ENCODE measurements at regions not wholly inside any gene's neighbourhood (a gene's known extent, or its start where the extent isn't known, plus 50 kb on each side); places are given as distances from the start of the nearest gene placed in this dataset.

GRCh38 chr14:21923820-21924219 lies 250.2 kb upstream of the OR4E1 start (continued):
- no peak for TF ChIP-seq EZH2phosphoT487 (IDR thresholded peaks at IDR 0.05; ENCODE audit: borderline replicate concordance)
- no peak for TF ChIP-seq ELF1 (IDR thresholded peaks at IDR 0.05; ENCODE audit: borderline replicate concordance, low read depth)
- TF ChIP-seq CEBPB (IDR thresholded peaks at IDR 0.05; ENCODE audit: low read depth) = no peak
- TF ChIP-seq POLR2AphosphoS5 (IDR thresholded peaks at IDR 0.05; ENCODE audit: low read depth, low read length) = no peak
- no peak for TF ChIP-seq REST (IDR thresholded peaks at IDR 0.05; ENCODE audit: low read depth)

GRCh38 chr14:21921453-21921852 lies 247.8 kb upstream of the OR4E1 start:
- intact Hi-C loops (cut with micrococcal nuclease) = no loop called here
- no peak overlapping the region for H3K27ac ChIP-seq (ENCODE audit: low read depth, low read length)
- no TSS peak for BruUV-seq (replicated peaks)
- TF ChIP-seq SP1 (IDR thresholded peaks at IDR 0.05; ENCODE audit: low read depth) (no peak), EZH2 (IDR thresholded peaks at IDR 0.05) (no peak), JUND (IDR thresholded peaks at IDR 0.05) (no peak), POLR2AphosphoS5 (IDR thresholded peaks at IDR 0.05; ENCODE audit: low read depth, low read length) (no peak), SRF (IDR thresholded peaks at IDR 0.05; ENCODE audit: low read depth) (no peak), ZBTB33 (IDR thresholded peaks at IDR 0.05; ENCODE audit: extremely low read depth, insufficient replicate concordance, low read length) (no peak), REST (IDR thresholded peaks at IDR 0.05; ENCODE audit: low read depth) (no peak), POLR2A (IDR thresholded peaks at IDR 0.05; ENCODE audit: borderline replicate concordance, extremely low read depth, insufficient read depth, insufficient read length) (no peak), SIN3A (IDR thresholded peaks at IDR 0.05; ENCODE audit: low read depth) (no peak), ZNF274 (IDR thresholded peaks at IDR 0.05; ENCODE audit: low read depth, low read length) (no peak), EGR1 (IDR thresholded peaks at IDR 0.05; ENCODE audit: low read depth) (no peak), ZFX (IDR thresholded peaks at IDR 0.05) (no peak), YY1 (IDR thresholded peaks at IDR 0.05; ENCODE audit: extremely low read depth, insufficient replicate concordance, low read depth, low read length) (no peak), EZH2phosphoT487 (IDR thresholded peaks at IDR 0.05; ENCODE audit: borderline replicate concordance) (no peak)
- TF ChIP-seq, protein P1, sequence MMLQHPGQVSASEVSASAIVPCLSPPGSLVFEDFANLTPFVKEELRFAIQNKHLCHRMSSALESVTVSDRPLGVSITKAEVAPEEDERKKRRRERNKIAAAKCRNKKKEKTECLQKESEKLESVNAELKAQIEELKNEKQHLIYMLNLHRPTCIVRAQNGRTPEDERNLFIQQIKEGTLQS (IDR thresholded peaks at IDR 0.05) = no peak

More at GRCh38 chr14:21921453-21921852, 247.8 kb upstream of the OR4E1 start:
- Histone ChIP-seq H3K27me3 (ENCODE audit: insufficient read depth, low read length) (peaks cover 14% of the 10 kb centered on the region), H3K4me2 (ENCODE audit: low read length) (no peak overlapping the region), H3K79me2 (ENCODE audit: insufficient read depth, low read length) (no peaks in the 10 kb centered on the region), H3K9me3 (ENCODE audit: control insufficient read depth in 1 of 2, insufficient read depth in 1 of 2, low read depth in 1 of 2, low read length in 2 of 2) (no peaks in the 10 kb centered on the region), H3K9ac (ENCODE audit: low read length) (no peak overlapping the region), H2AFZ (ENCODE audit: low read depth, low read length, poor library complexity, severe bottlenecking) (no peak overlapping the region), H4K20me1 (ENCODE audit: insufficient read depth) (no peaks in the 10 kb centered on the region), H3K4me3 (replicated peaks in 1 of 2; ENCODE audit: low read depth in 1 of 2, low read length in 2 of 2) (no peak overlapping the region), H3K4me1 (ENCODE audit: control insufficient read depth in 1 of 2, insufficient read depth in 2 of 2, low read length in 2 of 2) (no peaks in the 10 kb centered on the region), H3K36me3 (ENCODE audit: control insufficient read depth in 1 of 2, insufficient read depth in 2 of 2, low read length in 2 of 2) (no peaks in the 10 kb centered on the region), H3K9me2 (ENCODE audit: insufficient read depth) (no peaks in the 10 kb centered on the region)
- ChIA-PET RAD21 (ENCODE audit: low non-redundant PET in 1 of 2, low total read pairs in 2 of 2, uncharacterized antibody in 2 of 2, unreplicated experiment in 2 of 2) (no interaction called here), POLR2A (no interaction called here), CTCF (interaction anchor here (1.2 to 3.0 kb wide), 2 partner anchors 12 to 57 kb away, joined by 3 to 9 read pairs; no protein-coding TSS in a partner anchor)
- DNase-seq (ENCODE audit: low read depth, low spot score) (no peak), ATAC-seq (no peak)
